ENCODE measurements at regions not wholly inside any gene's neighbourhood (a gene's known extent, or its start where the extent isn't known, plus 50 kb on each side); places are given as distances from the start of the nearest gene placed in this dataset.

DNA sequence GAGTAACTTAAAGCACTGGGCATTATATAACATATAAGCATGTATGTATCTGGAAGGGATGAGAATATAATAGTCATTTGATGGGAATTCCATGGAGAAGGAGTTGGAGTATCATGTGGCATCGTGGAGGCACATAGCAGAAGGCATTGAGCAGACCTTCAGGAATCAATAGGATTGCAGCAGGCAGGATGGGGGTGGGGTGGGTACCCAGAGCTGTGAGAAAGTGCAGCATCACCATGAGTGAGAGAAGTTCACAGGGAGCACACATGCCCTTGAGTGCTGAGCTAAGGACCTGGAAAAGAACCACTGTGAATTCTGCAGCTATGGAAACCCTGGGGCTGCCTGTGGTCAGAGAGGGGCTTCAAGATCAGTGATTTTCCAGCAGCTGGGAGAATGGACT, 57.3 kb downstream of the MED10 start:
- no peak for DNase-seq (ENCODE audit: low read depth)
- H3K4me3 ChIP-seq (ENCODE audit: control insufficient read depth, low read depth, low read length): no peak overlapping the region
- TF ChIP-seq, protein P1, sequence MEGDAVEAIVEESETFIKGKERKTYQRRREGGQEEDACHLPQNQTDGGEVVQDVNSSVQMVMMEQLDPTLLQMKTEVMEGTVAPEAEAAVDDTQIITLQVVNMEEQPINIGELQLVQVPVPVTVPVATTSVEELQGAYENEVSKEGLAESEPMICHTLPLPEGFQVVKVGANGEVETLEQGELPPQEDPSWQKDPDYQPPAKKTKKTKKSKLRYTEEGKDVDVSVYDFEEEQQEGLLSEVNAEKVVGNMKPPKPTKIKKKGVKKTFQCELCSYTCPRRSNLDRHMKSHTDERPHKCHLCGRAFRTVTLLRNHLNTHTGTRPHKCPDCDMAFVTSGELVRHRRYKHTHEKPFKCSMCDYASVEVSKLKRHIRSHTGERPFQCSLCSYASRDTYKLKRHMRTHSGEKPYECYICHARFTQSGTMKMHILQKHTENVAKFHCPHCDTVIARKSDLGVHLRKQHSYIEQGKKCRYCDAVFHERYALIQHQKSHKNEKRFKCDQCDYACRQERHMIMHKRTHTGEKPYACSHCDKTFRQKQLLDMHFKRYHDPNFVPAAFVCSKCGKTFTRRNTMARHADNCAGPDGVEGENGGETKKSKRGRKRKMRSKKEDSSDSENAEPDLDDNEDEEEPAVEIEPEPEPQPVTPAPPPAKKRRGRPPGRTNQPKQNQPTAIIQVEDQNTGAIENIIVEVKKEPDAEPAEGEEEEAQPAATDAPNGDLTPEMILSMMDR (IDR thresholded peaks at IDR 0.05; ENCODE audit: control insufficient read depth, insufficient read depth, low read depth, low read length, missing control alignments): no peak

DNA sequence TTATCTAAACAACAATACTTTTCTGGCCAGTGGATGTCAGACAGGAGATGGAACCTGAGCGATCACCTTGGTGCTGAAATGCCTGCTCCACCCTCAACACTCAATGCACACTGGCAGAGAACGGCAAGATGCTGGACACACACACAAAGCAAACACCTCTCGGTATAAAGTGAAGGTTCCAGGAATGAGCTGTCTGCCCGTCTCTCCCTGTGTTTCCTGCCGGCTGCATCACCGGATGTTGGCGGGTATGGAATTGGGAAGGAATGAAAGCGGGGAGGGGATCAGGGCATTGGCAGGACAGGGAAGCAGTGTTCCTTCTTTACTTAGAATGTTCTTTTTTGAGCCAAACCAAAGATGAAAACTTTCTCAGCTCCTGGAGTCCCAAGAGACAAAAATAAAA, 59.2 kb downstream of the MED10 start:
- no peak for DNase-seq (ENCODE audit: low read depth)
- no peak overlapping the region for H3K4me3 ChIP-seq (ENCODE audit: control insufficient read depth, low read depth, low read length)
- TF ChIP-seq, protein P1 (IDR thresholded peaks at IDR 0.05; ENCODE audit: control insufficient read depth, insufficient read depth, low read depth, low read length, missing control alignments): no peak

DNA sequence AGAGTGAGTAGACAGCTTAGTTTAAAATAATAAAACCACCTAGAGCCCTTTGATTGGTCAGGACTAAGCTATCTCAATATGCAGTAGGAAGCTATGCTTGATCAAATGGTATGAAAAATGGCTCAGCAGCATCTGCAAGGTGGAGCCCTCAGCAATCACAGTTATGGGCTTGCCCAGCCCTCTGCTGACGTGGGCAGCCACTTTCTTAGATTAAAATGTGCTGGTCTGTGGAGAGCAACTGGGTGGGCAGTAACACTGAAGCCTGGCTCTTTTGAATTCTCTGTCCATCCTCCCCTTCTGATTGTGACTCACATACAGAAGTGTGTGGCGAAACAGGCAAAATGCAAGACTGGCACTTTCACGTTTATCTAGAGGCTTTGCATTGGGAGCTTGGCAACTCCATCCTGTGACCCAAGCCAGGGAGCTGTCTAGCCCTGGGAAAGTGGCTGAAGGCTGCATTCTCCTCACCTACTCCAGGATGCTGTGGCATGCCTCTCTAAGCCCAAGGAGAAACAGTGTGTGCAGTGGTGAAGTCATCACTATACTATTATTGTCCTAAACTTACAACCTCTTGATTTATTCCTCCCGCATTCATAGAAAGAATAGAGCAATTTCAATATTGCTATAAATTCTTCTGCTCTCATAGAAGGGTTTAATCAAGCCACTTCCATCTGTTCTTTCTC, 61.1 kb downstream of the MED10 start:
- H3K4me3 ChIP-seq (ENCODE audit: control insufficient read depth, low read depth, low read length): no peak overlapping the region
- TF ChIP-seq, protein P1 (IDR thresholded peaks at IDR 0.05; ENCODE audit: control insufficient read depth, insufficient read depth, low read depth, low read length, missing control alignments): no peak
- DNase-seq (ENCODE audit: low read depth): no peak

DNA sequence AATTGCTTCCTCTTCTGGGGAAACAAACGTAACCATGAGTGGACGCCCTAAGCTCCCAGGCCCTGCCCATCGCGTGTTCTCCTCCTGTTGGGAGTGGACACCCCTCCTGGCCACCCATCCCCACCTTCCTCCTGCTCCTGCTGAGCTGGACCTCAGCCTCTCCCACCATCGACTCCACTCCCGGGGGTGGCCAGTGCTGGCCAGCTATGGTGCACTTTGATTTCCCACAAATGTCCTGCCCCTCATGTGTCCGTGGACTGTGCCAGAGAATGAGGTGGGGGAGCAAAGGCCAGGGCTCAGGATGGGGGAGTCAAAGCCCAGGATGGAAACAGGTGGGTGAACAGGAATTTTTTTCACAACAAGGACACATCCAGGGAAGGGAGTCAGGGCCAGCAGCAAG, 62.8 kb downstream of the MED10 start:
- DNase-seq (ENCODE audit: low read depth): no peak
- TF ChIP-seq, protein P1 (IDR thresholded peaks at IDR 0.05; ENCODE audit: control insufficient read depth, insufficient read depth, low read depth, low read length, missing control alignments): no peak
- no peak overlapping the region for H3K4me3 ChIP-seq (ENCODE audit: control insufficient read depth, low read depth, low read length)

DNA sequence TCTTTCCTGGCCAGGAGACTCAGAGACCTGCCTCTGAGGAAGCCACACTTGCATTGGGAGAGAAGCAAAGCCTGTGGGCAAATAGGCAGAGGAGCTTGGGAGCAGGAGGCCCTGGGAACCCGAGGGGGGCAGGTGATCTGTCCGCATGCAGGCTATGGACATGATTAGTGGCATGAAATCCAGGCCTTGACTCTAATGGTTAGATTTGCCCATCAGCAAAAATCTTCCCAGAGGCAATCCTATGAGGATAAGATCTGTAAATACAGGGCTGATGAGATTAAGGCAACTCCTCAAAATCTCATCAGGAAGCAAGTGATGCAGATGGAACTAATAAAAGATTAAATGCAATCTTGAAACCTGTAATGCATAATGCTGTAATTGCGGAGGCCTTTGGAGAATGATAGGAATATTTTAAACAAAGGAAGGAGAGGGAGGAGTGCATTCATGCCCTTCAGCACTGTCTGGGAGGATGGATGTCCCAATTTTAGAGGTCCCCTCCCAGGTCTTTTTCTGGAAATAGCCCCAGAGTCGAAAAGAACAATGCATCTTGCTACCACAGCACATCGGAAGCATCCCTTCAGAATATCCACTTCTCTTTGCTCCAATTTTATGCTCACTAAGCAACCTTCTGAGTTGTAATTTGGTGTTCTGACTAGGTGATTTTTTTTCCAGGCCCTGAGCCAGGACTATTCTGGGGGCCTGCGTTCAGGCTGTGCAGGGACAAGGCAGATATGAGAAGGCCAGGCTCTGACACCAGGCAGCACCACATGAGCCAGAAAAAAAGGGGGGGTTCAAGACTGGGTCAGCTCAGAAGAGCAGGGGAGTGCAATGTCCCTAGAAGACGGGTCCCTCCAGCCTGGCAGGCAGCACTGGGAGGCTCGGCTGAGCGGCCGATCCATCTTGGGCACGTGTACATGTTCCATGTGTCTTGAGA, 66.5 kb downstream of the MED10 start:
- TF ChIP-seq, protein P1 (IDR thresholded peaks at IDR 0.05; ENCODE audit: control insufficient read depth, insufficient read depth, low read depth, low read length, missing control alignments): no peak
- no peak overlapping the region for H3K4me3 ChIP-seq (ENCODE audit: control insufficient read depth, low read depth, low read length)
- DNase-seq (ENCODE audit: low read depth): no peak

DNA sequence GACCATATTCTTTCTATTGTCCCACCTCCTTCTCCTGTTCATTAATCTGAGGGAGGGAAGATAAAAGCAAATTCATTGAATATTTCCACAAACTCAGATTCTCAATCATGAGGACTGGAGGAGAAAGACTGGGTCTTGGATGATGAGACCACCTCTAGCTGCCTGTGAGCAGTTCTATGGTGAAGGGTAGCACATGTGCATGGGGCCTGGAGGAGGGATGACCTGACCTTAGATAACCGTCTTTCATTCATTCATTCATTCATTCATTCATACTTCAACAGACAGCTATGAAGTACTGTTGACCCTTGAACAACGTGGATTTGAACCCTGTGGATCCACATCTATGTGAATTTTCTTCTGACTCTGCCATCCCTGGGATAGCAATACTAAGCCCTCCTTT, 68.4 kb downstream of the MED10 start:
- DNase-seq (ENCODE audit: low read depth): no peak
- TF ChIP-seq, protein P1 (IDR thresholded peaks at IDR 0.05; ENCODE audit: control insufficient read depth, insufficient read depth, low read depth, low read length, missing control alignments): no peak

More for the DNA sequence above, 68.4 kb downstream of the MED10 start:
- no peak overlapping the region for H3K4me3 ChIP-seq (ENCODE audit: control insufficient read depth, low read depth, low read length)

Measured in AG09309 (cell line).